ENCODE measurements at regions not wholly inside any gene's neighbourhood (a gene's known extent, or its start where the extent isn't known, plus 50 kb on each side); places are given as distances from the start of the nearest gene placed in this dataset.

DNA sequence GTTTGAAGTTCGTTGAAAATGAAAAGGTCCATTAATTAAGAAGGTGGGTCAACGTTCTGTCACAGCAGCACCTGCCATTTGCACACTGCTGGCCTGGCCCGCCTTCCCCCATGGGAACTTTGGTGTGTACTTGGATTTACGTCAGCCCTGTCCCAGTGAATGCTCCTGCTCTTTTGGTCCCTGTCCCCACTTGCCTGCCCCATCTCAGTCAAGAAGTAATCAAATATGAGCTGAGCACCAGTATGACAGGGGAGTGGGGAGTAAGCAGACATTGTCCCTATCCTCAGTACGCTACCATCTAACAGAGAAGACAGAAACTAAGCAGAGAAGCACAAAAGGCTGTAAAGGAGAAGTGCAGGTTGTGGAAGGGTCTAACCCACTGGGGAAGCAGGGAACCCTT is 65.1 kb downstream of the SLC4A3 start:
- no peak for DNase-seq (ENCODE audit: low read depth in 2 of 2, low spot score in 1 of 2)

DNA sequence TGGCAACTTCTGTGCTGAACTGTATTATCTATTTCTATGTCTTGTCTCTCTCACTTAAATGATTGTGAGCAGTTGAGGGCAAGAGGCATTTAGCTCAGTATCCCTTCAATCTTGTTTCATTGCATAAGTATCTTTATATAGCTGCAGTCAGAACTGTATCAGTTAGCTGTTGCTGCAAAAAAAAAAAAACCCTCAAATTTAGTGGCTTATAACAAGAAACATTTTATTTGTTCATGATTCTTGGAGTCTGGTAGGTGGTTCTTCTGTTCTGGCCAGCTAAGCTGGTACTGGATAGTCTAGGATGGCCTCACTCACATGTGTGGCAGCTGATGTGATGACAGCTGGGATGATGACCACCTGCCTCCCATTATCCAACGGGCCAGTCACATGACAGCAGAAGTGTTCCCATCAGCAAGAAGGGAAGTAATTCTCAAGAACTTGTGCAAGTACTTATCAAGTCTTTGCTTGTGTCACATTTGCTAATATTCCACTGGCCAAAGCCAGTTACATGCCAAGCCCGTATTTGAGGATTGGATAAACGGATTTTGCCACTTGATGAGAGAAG is 67.8 kb downstream of the SLC4A3 start:
- DNase-seq (ENCODE audit: low read depth in 2 of 2, low spot score in 1 of 2) = no peak

DNA sequence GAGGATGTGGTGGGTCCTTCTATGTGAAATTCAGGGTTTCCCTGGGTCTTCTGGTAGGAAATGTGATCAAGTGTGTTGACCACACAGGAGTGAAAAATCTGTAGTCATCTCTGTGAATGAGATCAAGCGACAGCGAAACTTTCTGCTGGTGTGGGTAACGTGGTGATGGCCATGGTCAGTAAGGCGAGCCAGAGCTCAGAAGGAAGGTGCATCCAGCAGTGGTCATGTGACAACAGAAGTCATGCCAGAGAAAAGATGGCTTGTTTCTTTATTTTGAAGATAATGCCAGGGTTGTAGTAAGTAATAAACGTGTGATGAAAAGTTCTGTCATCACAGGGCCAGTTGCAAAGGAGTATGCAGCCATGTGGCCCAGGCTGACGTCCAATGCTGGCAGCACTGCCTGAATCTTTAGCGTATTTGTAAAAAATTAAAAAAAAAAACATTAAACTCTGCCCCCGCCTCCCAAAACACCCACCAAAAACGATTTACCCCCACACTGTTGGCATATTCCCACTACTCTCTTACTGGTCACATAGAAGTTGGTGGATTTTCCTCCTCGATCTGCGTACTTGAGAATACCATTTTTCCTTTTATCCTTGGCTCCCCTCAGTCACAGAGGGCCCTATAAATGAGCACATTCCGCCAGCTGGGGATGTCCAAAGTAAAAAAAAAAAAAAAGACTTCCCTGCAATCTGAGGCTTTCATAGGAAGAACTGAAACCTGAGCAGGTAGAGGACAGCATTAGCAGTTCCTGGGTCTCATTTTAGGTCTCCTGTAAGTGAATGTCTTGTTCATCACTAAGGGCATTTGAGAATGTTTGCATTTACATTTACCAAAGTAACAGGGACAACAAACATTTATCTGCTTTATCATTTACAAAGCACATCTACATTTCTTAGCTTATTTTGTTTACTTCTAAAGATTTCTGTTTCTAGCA is 70.6 kb downstream of the SLC4A3 start:
- no peak for DNase-seq (ENCODE audit: low read depth in 2 of 2, low spot score in 1 of 2)

DNA sequence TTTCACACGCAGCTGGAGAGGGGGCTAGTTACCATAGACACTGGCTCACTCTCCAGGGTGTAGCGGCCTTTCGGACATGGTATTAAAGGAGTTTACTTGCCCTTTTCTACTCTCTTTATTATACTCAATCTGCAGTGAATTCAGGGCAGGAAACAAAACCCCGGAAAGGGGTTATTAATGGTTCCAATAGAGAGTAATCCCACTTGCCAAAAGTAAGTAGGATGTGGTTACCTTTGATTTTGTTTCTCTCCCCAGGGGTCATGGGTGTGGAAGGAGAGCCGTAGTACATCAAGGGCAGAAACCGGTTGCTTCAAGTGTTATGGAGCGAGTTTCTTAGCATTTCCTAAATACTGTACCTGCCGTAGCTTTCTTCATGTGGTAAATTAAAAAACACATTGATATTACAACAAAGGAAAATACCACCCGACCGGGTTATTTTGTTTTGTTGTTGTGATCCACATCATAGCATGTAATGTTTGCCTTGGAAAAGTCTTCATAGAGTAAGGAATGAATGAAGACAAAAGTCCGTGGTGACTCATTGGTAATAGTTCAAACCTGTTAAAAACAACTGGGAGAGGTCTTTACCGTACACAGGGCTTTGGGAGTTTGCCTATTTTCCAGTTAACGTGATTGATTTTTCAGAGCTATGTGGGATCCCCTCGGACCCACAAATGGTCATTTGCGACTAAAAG is 71.5 kb downstream of the SLC4A3 start:
- DNase-seq (ENCODE audit: low read depth in 2 of 2, low spot score in 1 of 2) = no peak

- DNase-seq (ENCODE audit: low read depth in 2 of 2, low spot score in 1 of 2) = no peak
Observed at GRCh38 chr2:219699440-219699821, 72.0 kb downstream of the SLC4A3 start.

DNA sequence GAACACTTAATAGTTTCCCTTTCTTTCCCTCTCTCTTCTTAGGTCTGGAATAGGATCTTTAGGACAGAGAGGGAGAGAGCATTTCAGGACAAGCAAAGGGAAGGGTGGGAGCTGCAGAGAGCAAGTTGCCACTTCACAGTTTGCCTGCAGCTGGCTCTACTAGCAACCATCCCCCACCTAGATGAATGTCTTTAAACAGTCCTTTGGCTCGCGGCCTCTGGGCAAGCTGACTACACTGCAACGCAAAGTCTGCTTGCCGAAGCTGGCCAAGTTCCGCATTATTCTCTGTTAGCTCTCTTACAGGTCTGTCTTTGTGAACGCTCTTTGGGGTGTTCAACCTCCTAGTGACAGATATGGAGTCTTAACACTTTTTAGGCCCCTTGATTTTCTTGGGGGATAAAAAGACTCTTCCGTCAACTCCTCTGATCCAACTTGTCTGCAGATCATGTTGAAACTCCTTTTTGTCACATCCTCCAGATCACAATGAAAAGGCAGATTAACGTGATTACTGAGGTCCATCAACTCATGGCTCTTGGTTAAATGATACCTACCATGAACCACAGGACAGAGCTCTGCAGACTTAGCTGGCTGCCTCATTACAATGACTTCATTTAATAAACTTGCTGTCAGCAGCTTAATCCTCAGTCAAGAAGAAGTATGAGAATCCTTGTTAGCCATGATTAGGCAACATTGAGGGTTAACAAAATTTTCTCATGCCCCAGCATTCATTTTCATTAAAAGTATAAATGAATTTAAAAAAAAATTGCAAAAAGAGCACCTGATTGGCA is 74.6 kb downstream of the SLC4A3 start:
- no peak for DNase-seq (ENCODE audit: low read depth in 2 of 2, low spot score in 1 of 2)

DNA sequence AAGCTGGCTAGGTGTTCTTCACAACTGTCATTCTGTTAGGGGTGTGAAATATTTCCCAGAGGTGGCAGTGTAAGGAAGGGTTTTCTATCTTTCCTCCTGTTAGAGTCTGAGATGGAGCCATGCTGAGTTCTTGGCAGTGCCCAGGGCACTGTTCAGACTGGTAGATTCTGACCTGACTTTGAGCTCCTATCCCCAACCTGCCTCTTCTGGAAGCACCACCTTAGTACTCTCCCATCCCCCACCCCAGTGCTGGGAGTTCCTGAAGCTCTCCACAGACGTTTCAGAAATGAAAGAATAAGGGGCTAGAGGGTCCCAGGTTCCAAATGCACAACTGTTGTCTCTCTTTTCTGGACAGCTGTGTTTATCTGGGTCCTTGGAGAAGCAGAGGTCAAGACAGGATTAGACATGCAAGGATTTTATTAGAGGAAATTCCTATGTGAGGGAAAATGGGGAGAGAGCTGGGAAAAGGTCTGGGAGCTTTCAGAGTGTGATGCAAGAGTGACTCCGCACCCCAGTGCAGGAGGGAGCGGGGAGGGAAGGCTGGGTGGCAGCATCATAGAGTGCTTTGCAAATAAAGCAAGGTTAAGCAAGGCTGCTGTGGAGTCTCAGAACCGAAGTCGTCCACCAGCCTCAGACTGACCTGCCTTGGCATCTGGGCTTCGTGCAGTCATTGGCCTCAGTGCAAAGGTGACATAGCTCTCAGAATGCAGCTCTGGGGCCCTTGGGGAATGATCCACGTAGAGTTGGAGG is 75.5 kb downstream of the SLC4A3 start:
- DNase-seq (ENCODE audit: low read depth in 2 of 2, low spot score in 1 of 2) = no peak

- DNase-seq (ENCODE audit: low read depth in 2 of 2, low spot score in 1 of 2) = no peak
Observed at GRCh38 chr2:219704878-219705277, 77.4 kb downstream of the SLC4A3 start.

DNA sequence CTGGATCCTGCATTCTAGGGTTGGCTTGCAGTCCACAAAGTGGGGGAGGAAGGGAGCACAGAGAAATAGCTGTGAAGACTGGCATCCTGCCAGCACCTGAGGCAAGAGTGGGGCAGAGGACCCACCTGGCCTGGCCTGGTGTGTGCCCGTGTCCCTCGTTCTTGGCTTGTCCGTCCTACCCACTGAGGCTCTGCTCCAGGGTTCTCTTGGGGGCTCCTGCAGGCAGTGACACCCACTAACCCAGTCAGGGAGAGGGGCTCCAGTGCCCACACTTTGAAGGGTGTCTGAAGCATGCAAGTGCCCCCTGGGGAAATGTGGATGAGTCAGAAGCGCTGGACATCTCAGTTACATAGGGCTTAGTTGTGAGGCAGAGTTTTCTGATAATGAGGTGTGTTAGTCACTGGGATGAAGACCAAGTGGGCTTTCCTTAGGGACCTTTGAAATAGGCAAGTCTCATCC is 79.4 kb downstream of the SLC4A3 start:
- no peak for DNase-seq (ENCODE audit: low read depth in 2 of 2, low spot score in 1 of 2)

DNA sequence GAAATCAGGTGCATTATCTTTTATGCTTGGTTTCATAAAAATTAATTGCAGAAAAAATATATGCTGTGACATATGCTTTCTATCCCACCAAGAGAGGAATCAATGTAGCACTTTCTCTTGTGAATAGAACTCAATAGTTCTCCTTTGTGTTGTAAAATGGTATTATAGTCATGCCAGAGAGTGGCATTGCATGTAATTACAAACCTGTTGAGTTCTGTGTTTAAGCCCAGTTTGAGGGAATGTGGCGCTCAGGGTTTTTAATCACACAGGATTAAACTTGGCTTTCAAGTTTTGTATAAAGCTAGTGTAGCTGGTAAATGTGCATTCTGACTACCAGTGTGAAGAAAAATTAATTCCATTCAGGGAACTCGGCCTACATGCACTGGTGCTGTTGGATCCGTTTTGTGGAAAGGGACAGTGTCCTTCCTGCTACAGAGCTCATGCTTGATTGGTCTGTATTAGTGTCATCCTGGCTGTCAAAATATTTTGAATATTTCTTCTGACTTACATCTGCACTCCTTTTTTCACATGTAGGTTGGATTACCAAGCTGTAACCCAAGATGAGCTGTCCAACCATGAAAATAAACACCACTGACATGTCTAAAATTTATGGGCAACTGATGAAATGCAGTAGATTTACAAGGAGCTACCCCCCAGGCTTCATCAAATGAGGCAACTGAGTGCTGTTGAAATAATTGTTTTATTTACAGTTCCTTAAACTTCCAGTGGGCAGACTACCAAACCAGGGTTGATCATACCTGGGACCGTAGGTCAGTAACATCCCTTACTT is 80.3 kb downstream of the SLC4A3 start:
- no peak for DNase-seq (ENCODE audit: low read depth in 2 of 2, low spot score in 1 of 2)

DNA sequence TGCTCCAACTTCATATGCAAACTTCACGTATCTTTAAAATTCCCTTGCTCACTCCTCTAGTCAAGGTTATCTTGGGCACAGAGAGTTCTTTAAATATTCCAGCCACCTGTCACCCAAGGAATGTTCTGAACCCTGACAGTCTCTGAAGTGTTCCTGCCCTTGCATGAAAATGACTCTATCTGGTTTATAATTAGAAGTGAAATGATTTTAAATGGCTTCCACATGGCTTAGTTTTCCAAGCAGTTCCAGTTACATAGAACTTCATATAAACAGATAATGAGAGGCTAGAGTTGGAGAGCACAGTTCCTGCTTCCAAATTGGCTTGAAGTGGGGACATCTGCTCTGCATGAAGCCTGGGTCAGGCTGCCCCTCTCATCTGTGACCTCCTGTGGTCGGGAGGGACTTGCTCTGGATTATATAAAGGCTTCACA is 81.9 kb downstream of the SLC4A3 start:
- no peak for DNase-seq (ENCODE audit: low read depth in 2 of 2, low spot score in 1 of 2)

GRCh38 chr2:219713110-219713509 is 85.7 kb downstream of the SLC4A3 start:
- DNase-seq (ENCODE audit: low read depth in 2 of 2, low spot score in 1 of 2) = no peak

DNA sequence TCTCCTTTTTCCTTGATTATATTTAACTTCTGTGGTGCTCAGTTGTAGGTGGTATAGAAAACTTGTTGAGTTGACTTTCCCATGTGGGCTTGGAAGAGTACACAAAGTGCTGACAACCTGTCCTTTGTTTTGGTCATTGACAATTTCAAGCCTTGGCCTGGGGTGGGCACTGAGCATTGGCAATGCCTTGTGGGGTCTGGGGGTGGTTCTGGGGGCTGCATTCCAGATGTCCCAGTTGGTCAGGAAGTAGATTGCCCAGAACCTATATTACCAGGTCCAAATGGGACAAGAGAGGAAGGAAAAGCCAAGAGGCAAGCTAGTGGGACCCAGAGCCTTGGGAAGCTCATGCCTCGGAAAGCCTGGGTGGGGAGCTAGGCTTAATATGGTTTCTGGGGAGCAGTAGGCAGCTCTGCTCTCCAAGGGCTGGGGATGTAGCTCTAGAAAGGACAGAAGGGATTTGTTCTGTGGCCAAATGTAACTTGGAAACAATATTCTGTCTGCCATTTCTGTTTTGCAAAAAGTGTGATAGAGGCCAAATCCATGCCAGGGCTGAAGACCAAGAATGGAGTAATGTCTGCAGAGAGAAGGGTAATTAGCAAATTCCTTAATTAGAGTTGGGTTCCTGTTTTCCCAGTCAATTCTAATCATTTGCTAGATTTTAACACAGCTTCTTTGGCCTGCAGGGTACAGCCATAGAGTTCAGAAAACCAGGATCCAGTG is 87.4 kb downstream of the SLC4A3 start:
- no peak for DNase-seq (ENCODE audit: low read depth in 2 of 2, low spot score in 1 of 2)

DNA sequence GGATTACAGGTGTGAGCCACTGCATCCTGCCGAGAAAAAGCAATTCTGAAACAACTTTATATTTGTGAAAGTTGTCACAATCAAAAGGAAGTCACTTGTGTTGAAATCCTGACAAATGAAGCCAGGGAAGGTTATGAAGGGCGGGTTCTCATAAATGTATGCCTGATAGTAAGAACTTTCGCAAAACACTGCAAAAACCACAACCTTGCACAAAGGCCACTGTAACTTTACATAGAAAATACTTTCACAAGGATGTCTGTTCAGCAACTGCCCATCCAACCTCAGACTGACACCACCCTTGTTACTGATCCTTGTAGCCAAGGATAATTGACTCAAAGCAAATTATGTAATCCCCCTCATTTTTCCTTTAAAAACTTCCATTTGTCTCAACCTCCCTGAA is 90.6 kb downstream of the SLC4A3 start:
- DNase-seq (ENCODE audit: low read depth in 2 of 2, low spot score in 1 of 2) = no peak

GRCh38 chr2:219719521-219719920 is 92.1 kb downstream of the SLC4A3 start:
- no peak for DNase-seq (ENCODE audit: low read depth in 2 of 2, low spot score in 1 of 2)

DNA sequence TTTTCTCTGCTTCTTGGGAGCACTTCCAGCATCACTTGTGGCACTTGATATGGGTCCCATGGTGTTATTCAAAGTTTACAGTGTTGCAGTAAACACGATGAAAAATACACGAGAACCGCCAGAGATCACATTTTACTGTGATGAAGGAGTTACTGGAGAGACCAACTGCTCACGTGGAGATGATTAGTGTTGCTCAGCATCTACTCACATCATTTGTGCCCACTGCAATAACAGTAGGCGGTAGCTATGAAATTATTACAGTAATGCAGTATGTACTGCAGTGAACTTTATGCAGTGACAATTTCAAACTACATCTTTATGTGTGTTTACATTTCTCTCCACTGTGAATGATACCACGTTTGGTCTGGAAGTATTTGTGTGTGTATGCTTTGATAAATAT is 93.5 kb downstream of the SLC4A3 start:
- DNase-seq (ENCODE audit: low read depth in 2 of 2, low spot score in 1 of 2) = no peak

DNA sequence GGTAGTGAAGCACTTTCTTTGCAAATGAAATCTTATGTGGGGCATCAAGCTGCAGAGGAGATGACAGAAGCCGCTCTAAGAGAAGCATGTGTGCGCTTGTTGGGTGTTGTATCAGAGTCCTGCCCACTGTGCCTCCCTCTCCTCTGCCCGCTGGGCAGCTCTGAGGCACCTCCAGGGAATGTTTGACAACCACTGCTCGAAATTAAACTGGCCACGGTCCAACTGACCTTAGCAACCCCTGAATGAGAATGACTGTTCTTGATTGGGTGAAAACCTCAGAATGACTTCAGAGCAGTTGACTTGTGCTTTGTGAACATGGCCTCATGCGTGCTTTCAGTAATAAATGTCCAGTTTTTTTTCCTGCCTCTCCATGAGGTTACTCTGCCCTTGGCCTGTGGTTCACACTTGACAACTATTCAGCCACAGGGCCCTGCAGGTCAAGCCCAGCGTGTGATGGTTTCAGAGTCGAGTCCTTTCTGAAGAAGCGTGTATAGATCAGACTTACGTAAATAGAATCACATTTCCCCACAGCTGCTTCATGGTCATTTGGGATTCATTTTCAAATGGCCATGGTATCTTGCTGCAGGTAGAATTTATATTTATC is 94.9 kb downstream of the SLC4A3 start:
- DNase-seq (ENCODE audit: low read depth in 2 of 2, low spot score in 1 of 2) = no peak

DNA sequence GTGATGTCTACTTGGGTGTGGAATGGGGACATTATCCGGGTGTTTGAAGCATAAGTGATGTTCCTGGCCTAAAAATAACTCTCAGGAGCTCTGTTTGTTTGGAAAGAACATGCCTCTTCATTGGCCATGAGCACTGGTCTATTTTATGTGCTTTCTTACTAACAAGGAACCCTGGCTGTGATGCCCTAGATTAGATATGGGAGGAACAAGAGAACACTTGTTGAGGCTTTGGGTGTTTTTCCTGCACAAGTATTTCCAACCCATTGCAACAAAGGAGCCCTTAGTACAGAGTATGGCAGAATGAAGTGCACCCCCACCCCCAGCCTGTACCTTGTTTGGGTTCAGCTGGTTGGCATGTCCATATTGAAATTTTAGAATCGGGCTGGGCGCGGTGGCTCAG is 95.9 kb downstream of the SLC4A3 start:
- DNase-seq (ENCODE audit: low read depth in 2 of 2, low spot score in 1 of 2) = no peak

GRCh38 chr2:219724628-219725027 is 97.2 kb downstream of the SLC4A3 start:
- no peak for DNase-seq (ENCODE audit: low read depth in 2 of 2, low spot score in 1 of 2)

Data from stimulated activated CD8-positive, alpha-beta memory T cell treated with anti-CD3 and anti-CD28 coated beads, Interleukin-4, amount 100 ng/mL, for 1 hour (primary cell).